WTC11 (cell line): ENCODE measurements at regions not wholly inside any gene's neighbourhood (a gene's known extent, or its start where the extent isn't known, plus 50 kb on each side); places are given as distances from the start of the nearest gene placed in this dataset.
"Not testable (repeated sequence)": the region's sequence is repeated elsewhere in the genome, so short reads cannot be mapped to it uniquely, and the experiment has no call there.

Experiments used
- ATAC-seq: fragments of 200-7000 bp; cut with Tn5 transposase; 2 replicates; pipeline ENCODE4 v1.10.0; 2021; ENCODE audit warnings: mild to moderate bottlenecking, moderate library complexity
- CTCF ChIA-PET: fragments of 300-600 bp; sonication (Branson Sonifier 250); formaldehyde crosslinking; loops from one replicate; lab custom pipeline; 2021; ENCODE audit warnings: antibody characterized with exemption; lab: Charles Lee
- POLR2A ChIA-PET: fragments of 350-600 bp; sonication (Branson Sonifier 250); formaldehyde crosslinking; loops from one replicate; lab custom pipeline; 2021; ENCODE audit warnings: antibody characterized with exemption; lab: Charles Lee
- DNase-seq: peaks from one replicate; pipeline ENCODE4 v3.0.0; 2021; ENCODE audit warnings: low spot score
- H3K27ac Mint-ChIP-seq: 2 replicates; pipeline ENCODE4 v1.8.0; 2021; ENCODE audit warnings: mixed read lengths
- H3K27me3 Mint-ChIP-seq: 2 replicates; pipeline ENCODE4 v1.8.0; 2021; ENCODE audit warnings: low read depth, mild to moderate bottlenecking, moderate library complexity, mixed read lengths
- H3K36me3 Mint-ChIP-seq: 2 replicates; pipeline ENCODE4 v1.8.0; 2021; ENCODE audit warnings: mixed read lengths
- H3K4me1 Mint-ChIP-seq: 2 replicates; pipeline ENCODE4 v1.8.0; 2022; ENCODE audit warnings: mixed read lengths
- H3K4me3 Mint-ChIP-seq: 2 replicates; pipeline ENCODE4 v1.8.0; 2021; ENCODE audit warnings: mild to moderate bottlenecking, moderate library complexity, mixed read lengths
- H3K9me3 Mint-ChIP-seq: 2 replicates; pipeline ENCODE4 v1.8.0; 2021; ENCODE audit warnings: mixed read lengths
- AR ChIP-seq: fragments of 250-450 bp; sonication (Bioruptor Pico); IDR thresholded peaks from 2 replicates; pipeline ENCODE4 v1.9.0; 2021; ENCODE audit warnings: mild to moderate bottlenecking
- E2F1 ChIP-seq: sonication (generic); formaldehyde crosslinking; IDR thresholded peaks from 2 replicates; pipeline ENCODE4 v1.8.0; 2022; ENCODE audit warnings: mild to moderate bottlenecking, missing genetic modification reagents
- ETV6 ChIP-seq: sonication (generic); formaldehyde crosslinking; IDR thresholded peaks from 2 replicates; pipeline ENCODE4 v1.8.1; 2022; ENCODE audit warnings: mild to moderate bottlenecking, missing genetic modification reagents
- GABPB1 ChIP-seq: sonication (generic); formaldehyde crosslinking; IDR thresholded peaks from 2 replicates; pipeline ENCODE4 v1.8.1; 2023; ENCODE audit warnings: mild to moderate bottlenecking, missing genetic modification reagents
- HMGA2 ChIP-seq: fragments of 250-450 bp; sonication (Bioruptor Pico); IDR thresholded peaks from 2 replicates; pipeline ENCODE4 v1.4.0; 2021; ENCODE audit warnings: mild to moderate bottlenecking, moderate library complexity
- JAZF1 ChIP-seq: fragments of 250-450 bp; sonication (Bioruptor Pico); IDR thresholded peaks from 2 replicates; pipeline ENCODE4 v1.9.0; 2021; ENCODE audit warnings: moderate library complexity, mild to moderate bottlenecking, inconsistent platforms
- MAX ChIP-seq: sonication (generic); formaldehyde crosslinking; IDR thresholded peaks from 2 replicates; pipeline ENCODE4 v1.8.0; 2022; ENCODE audit warnings: mild to moderate bottlenecking, missing genetic modification reagents
- NFATC4 ChIP-seq: fragments of 250-450 bp; sonication (Bioruptor Pico); IDR thresholded peaks from 2 replicates; pipeline ENCODE4 v1.9.0; 2021; ENCODE audit warnings: mild to moderate bottlenecking
- RELA ChIP-seq: sonication (generic); formaldehyde crosslinking; IDR thresholded peaks from 2 replicates; pipeline ENCODE4 v1.8.1; 2022; ENCODE audit warnings: missing genetic modification reagents, mild to moderate bottlenecking, borderline replicate concordance
- ZNF232 ChIP-seq: sonication (generic); formaldehyde crosslinking; IDR thresholded peaks from 2 replicates; pipeline ENCODE4 v1.8.0; 2022; ENCODE audit warnings: mild to moderate bottlenecking, missing genetic modification reagents
- ZNF317 ChIP-seq: sonication (generic); formaldehyde crosslinking; IDR thresholded peaks from 2 replicates; pipeline ENCODE4 v1.8.1; 2023; ENCODE audit warnings: low read depth, mild to moderate bottlenecking, moderate library complexity, missing genetic modification reagents, borderline replicate concordance
- ZNF423 ChIP-seq: fragments of 250-450 bp; sonication (Bioruptor Pico); IDR thresholded peaks from 2 replicates; pipeline ENCODE4 v2.1.2; 2022; ENCODE audit warnings: mild to moderate bottlenecking, moderate library complexity
- TF ChIP-seq, protein P1 (sequence below): fragments of 250-450 bp; sonication (Bioruptor Pico); IDR thresholded peaks from 2 replicates; pipeline ENCODE4 v1.8.0; 2021; ENCODE audit warnings: mild to moderate bottlenecking
- TF ChIP-seq, protein P2 (sequence below): fragments of 250-450 bp; sonication (Bioruptor Pico); IDR thresholded peaks from 2 replicates; pipeline ENCODE4 v1.9.0; 2021; ENCODE audit warnings: mild to moderate bottlenecking, borderline replicate concordance
- TF ChIP-seq, protein P3 (sequence below): sonication (generic); formaldehyde crosslinking; IDR thresholded peaks from 2 replicates; pipeline ENCODE4 v1.8.1; 2022; ENCODE audit warnings: low read depth, mild to moderate bottlenecking, moderate library complexity, missing genetic modification reagents, borderline replicate concordance
- TF ChIP-seq, protein P4 (sequence below): fragments of 250-450 bp; sonication (Bioruptor Pico); IDR thresholded peaks from 2 replicates; pipeline ENCODE4 v1.9.0; 2021; ENCODE audit warnings: moderate library complexity, mild to moderate bottlenecking, inconsistent platforms, borderline replicate concordance
- TF ChIP-seq, protein P5 (sequence below): sonication (generic); formaldehyde crosslinking; IDR thresholded peaks from 2 replicates; pipeline ENCODE4 v1.8.1; 2023; ENCODE audit warnings: mild to moderate bottlenecking, missing genetic modification reagents

DNA sequence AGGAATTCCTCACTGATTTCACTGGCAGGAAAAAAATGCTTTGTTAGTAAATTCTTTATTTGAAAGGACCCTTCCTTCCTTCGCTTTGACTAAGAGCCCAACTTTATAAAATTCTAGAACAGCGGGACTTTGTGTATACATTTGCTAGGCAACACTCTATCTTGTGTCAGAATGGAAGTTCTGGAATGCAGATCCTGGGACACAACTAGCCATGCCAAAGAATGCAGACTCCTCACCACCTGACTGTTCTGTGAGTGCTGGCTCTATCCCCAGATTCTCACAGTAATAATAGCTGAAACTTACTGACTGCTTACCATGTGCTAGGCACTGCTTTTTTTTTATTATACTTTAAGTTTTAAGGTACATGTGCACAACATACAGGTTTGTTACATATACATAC lies 73.3 kb upstream of the ZDHHC15 start:
- no peaks in the 10 kb centered on the region for H3K4me1 Mint-ChIP-seq
- H3K4me3 Mint-ChIP-seq = no peak overlapping the region
- H3K36me3 Mint-ChIP-seq = peaks cover 2% of the 10 kb centered on the region; the same call in 1 of the 2 replicates
- H3K27ac Mint-ChIP-seq = no peak overlapping the region
- H3K27me3 Mint-ChIP-seq = no peaks in the 10 kb centered on the region
- ChIA-PET CTCF (no interaction called here), POLR2A (no interaction called here)
- ATAC-seq = no peak
- no peak for DNase-seq
- peaks cover 8% of the 10 kb centered on the region for H3K9me3 Mint-ChIP-seq
- TF ChIP-seq E2F1 (CRISPR knock-in tag) = no peak
- no peak for TF ChIP-seq ETV6 (CRISPR knock-in tag)
- TF ChIP-seq RELA (CRISPR knock-in tag) = no peak
- no peak for TF ChIP-seq MAX

- CTCF ChIA-PET, H3K4me1 Mint-ChIP-seq, DNase-seq, H3K27ac Mint-ChIP-seq, H3K27me3 Mint-ChIP-seq, H3K36me3 Mint-ChIP-seq, H3K4me3 Mint-ChIP-seq, POLR2A ChIA-PET, H3K9me3 Mint-ChIP-seq, ATAC-seq: not testable (repeated sequence)
Observed at GRCh38 chrX:75593186-75593585, 70.3 kb upstream of the ZDHHC15 start.

DNA sequence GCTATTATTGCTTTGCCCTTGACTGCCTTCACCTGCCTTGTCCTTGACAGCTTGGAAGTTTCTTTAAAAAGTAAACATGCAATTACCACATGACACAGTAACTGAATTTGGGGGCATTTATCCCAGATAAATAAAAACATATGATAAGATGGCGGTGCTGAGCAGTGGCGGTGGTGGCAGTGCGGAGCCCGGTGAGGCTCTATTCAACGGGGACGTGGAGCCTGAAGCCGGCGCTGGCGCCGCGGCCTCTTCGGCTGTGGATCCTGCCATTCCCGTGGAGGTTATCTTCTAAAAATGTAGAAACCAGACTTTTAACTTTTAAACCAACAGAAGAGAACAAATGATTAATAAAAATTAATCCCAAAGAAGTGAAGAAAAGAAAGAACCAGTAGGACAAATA lies 59.7 kb upstream of the ZDHHC15 start:
- ChIA-PET POLR2A (no interaction called here), CTCF (no interaction called here)
- Mint-ChIP-seq H3K27me3 (peaks cover 2% of the 10 kb centered on the region; the same call in 1 of the 2 replicates), H3K27ac (no peak overlapping the region), H3K4me3 (no peak overlapping the region), H3K36me3 (no peaks in the 10 kb centered on the region; the same call in 1 of the 2 replicates), H3K9me3 (peaks cover 8% of the 10 kb centered on the region), H3K4me1 (0 out of 2 replicates have a peak, but pooled peaks cover 2% of the 10 kb centered on the region)
- ATAC-seq = no peak
- DNase-seq = no peak
- TF ChIP-seq, protein P1, sequence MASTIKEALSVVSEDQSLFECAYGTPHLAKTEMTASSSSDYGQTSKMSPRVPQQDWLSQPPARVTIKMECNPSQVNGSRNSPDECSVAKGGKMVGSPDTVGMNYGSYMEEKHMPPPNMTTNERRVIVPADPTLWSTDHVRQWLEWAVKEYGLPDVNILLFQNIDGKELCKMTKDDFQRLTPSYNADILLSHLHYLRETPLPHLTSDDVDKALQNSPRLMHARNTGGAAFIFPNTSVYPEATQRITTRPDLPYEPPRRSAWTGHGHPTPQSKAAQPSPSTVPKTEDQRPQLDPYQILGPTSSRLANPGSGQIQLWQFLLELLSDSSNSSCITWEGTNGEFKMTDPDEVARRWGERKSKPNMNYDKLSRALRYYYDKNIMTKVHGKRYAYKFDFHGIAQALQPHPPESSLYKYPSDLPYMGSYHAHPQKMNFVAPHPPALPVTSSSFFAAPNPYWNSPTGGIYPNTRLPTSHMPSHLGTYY (CRISPR knock-in tag) = no peak
- no peak for TF ChIP-seq HMGA2 (CRISPR knock-in tag)
- no peak for TF ChIP-seq NFATC4 (CRISPR knock-in tag)
- no peak for TF ChIP-seq GABPB1 (CRISPR knock-in tag)
- TF ChIP-seq AR (CRISPR knock-in tag) = no peak
- TF ChIP-seq JAZF1 (CRISPR knock-in tag) = no peak
- TF ChIP-seq ZNF317 (CRISPR knock-in tag) = no peak
- TF ChIP-seq, protein P2, sequence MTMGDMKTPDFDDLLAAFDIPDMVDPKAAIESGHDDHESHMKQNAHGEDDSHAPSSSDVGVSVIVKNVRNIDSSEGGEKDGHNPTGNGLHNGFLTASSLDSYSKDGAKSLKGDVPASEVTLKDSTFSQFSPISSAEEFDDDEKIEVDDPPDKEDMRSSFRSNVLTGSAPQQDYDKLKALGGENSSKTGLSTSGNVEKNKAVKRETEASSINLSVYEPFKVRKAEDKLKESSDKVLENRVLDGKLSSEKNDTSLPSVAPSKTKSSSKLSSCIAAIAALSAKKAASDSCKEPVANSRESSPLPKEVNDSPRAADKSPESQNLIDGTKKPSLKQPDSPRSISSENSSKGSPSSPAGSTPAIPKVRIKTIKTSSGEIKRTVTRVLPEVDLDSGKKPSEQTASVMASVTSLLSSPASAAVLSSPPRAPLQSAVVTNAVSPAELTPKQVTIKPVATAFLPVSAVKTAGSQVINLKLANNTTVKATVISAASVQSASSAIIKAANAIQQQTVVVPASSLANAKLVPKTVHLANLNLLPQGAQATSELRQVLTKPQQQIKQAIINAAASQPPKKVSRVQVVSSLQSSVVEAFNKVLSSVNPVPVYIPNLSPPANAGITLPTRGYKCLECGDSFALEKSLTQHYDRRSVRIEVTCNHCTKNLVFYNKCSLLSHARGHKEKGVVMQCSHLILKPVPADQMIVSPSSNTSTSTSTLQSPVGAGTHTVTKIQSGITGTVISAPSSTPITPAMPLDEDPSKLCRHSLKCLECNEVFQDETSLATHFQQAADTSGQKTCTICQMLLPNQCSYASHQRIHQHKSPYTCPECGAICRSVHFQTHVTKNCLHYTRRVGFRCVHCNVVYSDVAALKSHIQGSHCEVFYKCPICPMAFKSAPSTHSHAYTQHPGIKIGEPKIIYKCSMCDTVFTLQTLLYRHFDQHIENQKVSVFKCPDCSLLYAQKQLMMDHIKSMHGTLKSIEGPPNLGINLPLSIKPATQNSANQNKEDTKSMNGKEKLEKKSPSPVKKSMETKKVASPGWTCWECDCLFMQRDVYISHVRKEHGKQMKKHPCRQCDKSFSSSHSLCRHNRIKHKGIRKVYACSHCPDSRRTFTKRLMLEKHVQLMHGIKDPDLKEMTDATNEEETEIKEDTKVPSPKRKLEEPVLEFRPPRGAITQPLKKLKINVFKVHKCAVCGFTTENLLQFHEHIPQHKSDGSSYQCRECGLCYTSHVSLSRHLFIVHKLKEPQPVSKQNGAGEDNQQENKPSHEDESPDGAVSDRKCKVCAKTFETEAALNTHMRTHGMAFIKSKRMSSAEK = no peak
- TF ChIP-seq E2F1 (CRISPR knock-in tag) = no peak
- no peak for TF ChIP-seq ZNF232
- TF ChIP-seq ZNF423 = no peak
- TF ChIP-seq, protein P3, sequence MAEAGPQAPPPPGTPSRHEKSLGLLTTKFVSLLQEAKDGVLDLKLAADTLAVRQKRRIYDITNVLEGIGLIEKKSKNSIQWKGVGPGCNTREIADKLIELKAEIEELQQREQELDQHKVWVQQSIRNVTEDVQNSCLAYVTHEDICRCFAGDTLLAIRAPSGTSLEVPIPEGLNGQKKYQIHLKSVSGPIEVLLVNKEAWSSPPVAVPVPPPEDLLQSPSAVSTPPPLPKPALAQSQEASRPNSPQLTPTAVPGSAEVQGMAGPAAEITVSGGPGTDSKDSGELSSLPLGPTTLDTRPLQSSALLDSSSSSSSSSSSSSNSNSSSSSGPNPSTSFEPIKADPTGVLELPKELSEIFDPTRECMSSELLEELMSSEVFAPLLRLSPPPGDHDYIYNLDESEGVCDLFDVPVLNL (CRISPR knock-in tag) = no peak
- TF ChIP-seq, protein P4, sequence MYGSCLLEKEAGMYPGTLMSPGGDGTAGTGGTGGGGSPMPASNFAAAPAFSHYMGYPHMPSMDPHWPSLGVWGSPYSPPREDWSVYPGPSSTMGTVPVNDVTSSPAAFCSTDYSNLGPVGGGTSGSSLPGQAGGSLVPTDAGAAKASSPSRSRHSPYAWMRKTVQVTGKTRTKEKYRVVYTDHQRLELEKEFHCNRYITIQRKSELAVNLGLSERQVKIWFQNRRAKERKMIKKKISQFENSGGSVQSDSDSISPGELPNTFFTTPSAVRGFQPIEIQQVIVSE (CRISPR knock-in tag) = no peak
- TF ChIP-seq, protein P5, sequence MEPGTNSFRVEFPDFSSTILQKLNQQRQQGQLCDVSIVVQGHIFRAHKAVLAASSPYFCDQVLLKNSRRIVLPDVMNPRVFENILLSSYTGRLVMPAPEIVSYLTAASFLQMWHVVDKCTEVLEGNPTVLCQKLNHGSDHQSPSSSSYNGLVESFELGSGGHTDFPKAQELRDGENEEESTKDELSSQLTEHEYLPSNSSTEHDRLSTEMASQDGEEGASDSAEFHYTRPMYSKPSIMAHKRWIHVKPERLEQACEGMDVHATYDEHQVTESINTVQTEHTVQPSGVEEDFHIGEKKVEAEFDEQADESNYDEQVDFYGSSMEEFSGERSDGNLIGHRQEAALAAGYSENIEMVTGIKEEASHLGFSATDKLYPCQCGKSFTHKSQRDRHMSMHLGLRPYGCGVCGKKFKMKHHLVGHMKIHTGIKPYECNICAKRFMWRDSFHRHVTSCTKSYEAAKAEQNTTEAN (CRISPR knock-in tag) = no peak
